HepG2 (cell line): ENCODE measurements at regions not wholly inside any gene's neighbourhood (a gene's known extent, or its start where the extent isn't known, plus 50 kb on each side); places are given as distances from the start of the nearest gene placed in this dataset.

Source experiments
- ATAC-seq: fragments of 200-7000 bp; cut with Tn5 transposase; 3 replicates; pipeline ENCODE4 v1.9.1; 2020; ENCODE audit warnings: mild to moderate bottlenecking, moderate library complexity
- BruUV-seq: library from RNA; stranded (reverse); fragments of 400-500 nt; replicated peaks from 2 replicates; lab custom pipeline; 2021; lab: Mats Ljungman, UMichigan
- CTCF ChIA-PET: fragments of 300-600 bp; formaldehyde crosslinking; extraction: SDS; loops from one replicate; lab custom pipeline; 2021; ENCODE audit warnings: low total read pairs, inconsistent platforms, low intra/inter-chr PET ratio; lab: Yijun Ruan, JAX
- POLR2A ChIA-PET: fragments of 350-600 bp; sonication (Branson Sonifier 250); formaldehyde crosslinking; loops from one replicate; lab custom pipeline; 2020; ENCODE audit warnings: antibody characterized with exemption, inconsistent platforms; lab: Yijun Ruan, JAX
- DNase-seq: peaks from one replicate; pipeline ENCODE4 v3.0.0-alpha.2; 2015; ENCODE audit warnings: low spot score
- FAIRE-seq: peaks from 3 replicates; lab custom pipeline; 2011; peaks lifted over from hg19 to GRCh38; lab: Jason Lieb, UNC
- H2AFZ ChIP-seq: one replicate; pipeline ENCODE4 v1.6.1; 2011; ENCODE audit warnings: low read length, inconsistent platforms
- H3K27ac ChIP-seq: fragments of 300-600 bp; 3 replicates; pipeline ENCODE4 v1.8.0; 2011; ENCODE audit warnings: mixed run types, mild to moderate bottlenecking, mixed read lengths, low read length, inconsistent platforms; ENCODE audit not compliant: insufficient read depth; ENCODE audit errors: extremely low read length
- H3K27me3 ChIP-seq, 2 experiments: fragments of 200-600 bp in 1 of 2; 2 replicates in 1 of 2; 3 replicates in 1 of 2; pipeline versions ENCODE4 v1.6.0 to v1.8.0; 2011; ENCODE audit warnings: low read length in 2 of 2, mild to moderate bottlenecking in 2 of 2, moderate library complexity in 2 of 2, inconsistent platforms in 1 of 2; ENCODE audit not compliant: insufficient read depth in 2 of 2, control insufficient read depth in 1 of 2
- H3K36me3 ChIP-seq, 2 experiments: fragments of 200-600 bp in 1 of 2; replicated peaks in 1 of 2; 2 replicates in 1 of 2; 3 replicates in 1 of 2; pipeline versions ENCODE4 v1.5.1 to v1.8.0; 2011; ENCODE audit warnings: low read length in 2 of 2, inconsistent platforms in 1 of 2; ENCODE audit not compliant: insufficient read depth in 2 of 2, control insufficient read depth in 1 of 2
- H3K4me1 ChIP-seq: 2 replicates; pipeline ENCODE4 v1.5.1; 2012; ENCODE audit warnings: low read length, inconsistent platforms; ENCODE audit not compliant: insufficient read depth
- H3K4me2 ChIP-seq: 2 replicates; pipeline ENCODE4 v1.6.0; 2011; ENCODE audit warnings: low read depth, low read length, inconsistent platforms
- H3K4me3 ChIP-seq, 3 experiments: fragments of 200-600 bp in 1 of 3; sonication (generic), shearing (Covaris generic) in 1 of 3; replicated peaks in 1 of 3; 2 replicates each; pipeline ENCODE4 v1.5.1; 2011 to 2016; ENCODE audit warnings: low read length in 3 of 3, inconsistent platforms in 2 of 3, low read depth in 2 of 3, mild to moderate bottlenecking in 2 of 3, control low read depth in 1 of 3, mixed read lengths in 1 of 3; ENCODE audit not compliant: insufficient read depth in 1 of 3
- H3K79me2 ChIP-seq: one replicate; pipeline ENCODE4 v1.6.1; 2011; ENCODE audit warnings: low read length, inconsistent platforms; ENCODE audit not compliant: insufficient read depth
- H3K9ac ChIP-seq: 2 replicates; pipeline ENCODE4 v1.6.0; 2011; ENCODE audit warnings: mild to moderate bottlenecking, low read depth, low read length, inconsistent platforms; ENCODE audit not compliant: insufficient read depth
- H3K9me3 ChIP-seq: 2 replicates; pipeline ENCODE4 v1.5.1; 2012; ENCODE audit warnings: mild to moderate bottlenecking, low read length
- H4K20me1 ChIP-seq: 2 replicates; pipeline ENCODE4 v1.6.0; 2011; ENCODE audit warnings: inconsistent platforms, mild to moderate bottlenecking, low read length, moderate library complexity; ENCODE audit not compliant: insufficient read depth
- POLR2AphosphoS2 ChIP-seq: IDR thresholded peaks from 2 replicates; pipeline ENCODE4 v1.6.1; 2011; ENCODE audit warnings: low read depth, low read length, improper control_type of control experiment
- TBL1XR1 ChIP-seq: fragments of 150-350 bp; IDR thresholded peaks from 2 replicates; pipeline ENCODE4 v1.6.1; 2014; ENCODE audit warnings: borderline replicate concordance, low read length; ENCODE audit not compliant: partially characterized antibody
- WGBS: methylation state at CpG from one replicate; pipeline ENCODE4 v1.1.6; 2017; ENCODE audit warnings: low lambda C conversion rate; 5-methylcytosine and 5-hydroxymethylcytosine counted together
- in situ Hi-C: cut with HindIII; loops from 2 replicates; pipeline ENCODE4 v1.10.0; 2017; ENCODE audit warnings: low pct_unique_long_range_greater_than_20kb; ENCODE audit not compliant: extremely low pct_ligation_motif_present
- intact Hi-C: fragments of 100-400 bp; cut with micrococcal nuclease; formaldehyde crosslinking; loops from one replicate; pipeline ENCODE4 v1.10.0; 2022; ENCODE audit not compliant: unreplicated experiment
- TF ChIP-seq, protein P1 (sequence below): sonication (generic); formaldehyde crosslinking; IDR thresholded peaks from 2 replicates; pipeline ENCODE4 v1.8.0; 2022; ENCODE audit warnings: missing genetic modification reagents, mild to moderate bottlenecking, inconsistent platforms, borderline replicate concordance
- TF ChIP-seq, protein P2 (sequence below): sonication (generic); formaldehyde crosslinking; IDR thresholded peaks from 2 replicates; pipeline ENCODE4 v1.4.0; 2020; ENCODE audit warnings: missing genetic modification reagents, borderline replicate concordance

DNA sequence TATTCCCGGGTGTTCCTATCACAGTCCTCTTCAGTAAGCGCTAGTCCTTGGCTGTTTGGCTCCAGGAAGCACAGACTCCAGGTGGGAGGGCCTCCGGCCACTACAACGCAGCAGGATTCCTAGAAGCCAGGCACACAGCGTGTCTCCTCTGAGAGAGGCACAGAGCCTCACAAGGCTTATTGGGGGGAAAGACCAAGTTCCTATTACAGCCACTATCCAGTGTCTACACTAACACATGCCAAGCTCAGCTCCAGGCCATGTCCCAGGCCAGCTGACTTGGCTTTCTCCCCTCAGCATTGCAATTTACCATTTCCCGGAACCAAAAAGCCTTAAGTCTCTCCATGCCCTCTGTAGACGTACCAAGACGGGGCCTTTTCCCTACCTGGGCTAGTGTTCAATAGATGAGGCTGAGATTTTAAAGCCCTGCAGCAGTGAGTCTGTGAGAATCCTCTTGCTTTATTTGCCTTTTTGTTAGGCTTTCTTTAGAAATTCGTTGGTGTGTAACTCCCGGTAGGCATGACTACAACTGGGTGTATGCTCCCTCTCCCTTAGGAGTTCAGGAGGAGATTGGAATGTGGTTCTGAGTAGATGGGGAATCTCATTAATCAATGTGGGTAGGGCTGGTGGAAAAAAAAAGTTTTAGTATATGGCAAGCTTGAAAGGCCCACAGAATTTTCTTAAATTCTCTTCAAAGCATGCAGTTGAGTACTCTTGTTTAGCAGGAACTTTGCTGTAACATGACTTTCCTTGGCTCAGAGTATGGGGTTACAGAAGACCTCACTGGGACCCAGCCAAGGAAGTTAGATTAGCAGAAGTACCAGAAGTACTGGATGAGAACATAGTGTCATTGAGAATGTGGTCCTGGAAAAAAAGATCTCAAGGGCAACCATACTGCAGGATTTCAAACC is 84.3 kb upstream of the SLC1A3 start:
- Histone ChIP-seq H3K4me1 (no peaks in the 10 kb centered on the region), H3K4me2 (no peak overlapping the region), H3K36me3 (no peaks in the 10 kb centered on the region), H4K20me1 (no peaks in the 10 kb centered on the region), H2AFZ (no peak overlapping the region), H3K27me3 (peaks cover 1 to 5% of the 10 kb centered on the region in 2 experiments; a peak in 2 of 5 replicates), H3K9ac (no peak overlapping the region), H3K4me3 (no peak overlapping the region), H3K9me3 (no peaks in the 10 kb centered on the region), H3K27ac (no peak overlapping the region), H3K79me2 (no peaks in the 10 kb centered on the region)
- ATAC-seq (no peak), FAIRE-seq (no peak), DNase-seq (no peak)
- BruUV-seq, result no TSS peak
- POLR2A ChIA-PET, result no interaction called here
- TF ChIP-seq POLR2AphosphoS2, result no peak
- TF ChIP-seq, protein P1, sequence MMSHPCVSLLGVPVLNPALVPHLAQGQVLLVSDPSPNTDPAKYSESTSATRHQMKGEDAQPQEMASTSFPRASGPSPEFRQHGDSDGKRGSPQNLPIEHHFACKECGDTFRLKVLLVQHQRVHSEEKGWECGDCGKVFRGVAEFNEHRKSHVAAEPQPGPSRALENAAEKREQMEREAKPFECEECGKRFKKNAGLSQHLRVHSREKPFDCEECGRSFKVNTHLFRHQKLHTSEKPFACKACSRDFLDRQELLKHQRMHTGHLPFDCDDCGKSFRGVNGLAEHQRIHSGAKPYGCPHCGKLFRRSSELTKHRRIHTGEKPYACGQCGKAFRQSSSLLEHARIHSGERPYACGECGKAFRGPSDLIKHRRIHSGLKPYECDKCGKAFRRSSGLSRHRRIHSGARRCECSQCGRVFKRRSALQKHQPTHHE (CRISPR knock-in tag), result no peak
- TF ChIP-seq TBL1XR1, result no peak
- TF ChIP-seq, protein P2, sequence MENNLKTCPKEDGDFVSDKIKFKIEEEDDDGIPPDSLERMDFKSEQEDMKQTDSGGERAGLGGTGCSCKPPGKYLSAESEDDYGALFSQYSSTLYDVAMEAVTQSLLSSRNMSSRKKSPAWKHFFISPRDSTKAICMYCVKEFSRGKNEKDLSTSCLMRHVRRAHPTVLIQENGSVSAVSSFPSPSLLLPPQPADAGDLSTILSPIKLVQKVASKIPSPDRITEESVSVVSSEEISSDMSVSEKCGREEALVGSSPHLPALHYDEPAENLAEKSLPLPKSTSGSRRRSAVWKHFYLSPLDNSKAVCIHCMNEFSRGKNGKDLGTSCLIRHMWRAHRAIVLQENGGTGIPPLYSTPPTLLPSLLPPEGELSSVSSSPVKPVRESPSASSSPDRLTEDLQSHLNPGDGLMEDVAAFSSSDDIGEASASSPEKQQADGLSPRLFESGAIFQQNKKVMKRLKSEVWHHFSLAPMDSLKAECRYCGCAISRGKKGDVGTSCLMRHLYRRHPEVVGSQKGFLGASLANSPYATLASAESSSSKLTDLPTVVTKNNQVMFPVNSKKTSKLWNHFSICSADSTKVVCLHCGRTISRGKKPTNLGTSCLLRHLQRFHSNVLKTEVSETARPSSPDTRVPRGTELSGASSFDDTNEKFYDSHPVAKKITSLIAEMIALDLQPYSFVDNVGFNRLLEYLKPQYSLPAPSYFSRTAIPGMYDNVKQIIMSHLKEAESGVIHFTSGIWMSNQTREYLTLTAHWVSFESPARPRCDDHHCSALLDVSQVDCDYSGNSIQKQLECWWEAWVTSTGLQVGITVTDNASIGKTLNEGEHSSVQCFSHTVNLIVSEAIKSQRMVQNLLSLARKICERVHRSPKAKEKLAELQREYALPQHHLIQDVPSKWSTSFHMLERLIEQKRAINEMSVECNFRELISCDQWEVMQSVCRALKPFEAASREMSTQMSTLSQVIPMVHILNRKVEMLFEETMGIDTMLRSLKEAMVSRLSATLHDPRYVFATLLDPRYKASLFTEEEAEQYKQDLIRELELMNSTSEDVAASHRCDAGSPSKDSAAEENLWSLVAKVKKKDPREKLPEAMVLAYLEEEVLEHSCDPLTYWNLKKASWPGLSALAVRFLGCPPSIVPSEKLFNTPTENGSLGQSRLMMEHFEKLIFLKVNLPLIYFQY (CRISPR knock-in tag), result no peak
- in situ Hi-C loops, result loop anchor here (25.0 kb wide), 1 partner anchor 260 kb away; no protein-coding TSS in a partner anchor
- 28% methylated on average over 5 of the region's 10 CpGs for WGBS
- intact Hi-C loops, result no loop called here
- CTCF ChIA-PET, result no interaction called here
